Fibroblast of mammary gland (primary cell): ENCODE measurements at regions not wholly inside any gene's neighbourhood (a gene's known extent, or its start where the extent isn't known, plus 50 kb on each side); places are given as distances from the start of the nearest gene placed in this dataset.
A peak's percentile ranks its signal among the peaks of the same experiment; 100 is the strongest.
"Not testable (repeated sequence)": the region's sequence is repeated elsewhere in the genome, so short reads cannot be mapped to it uniquely, and the experiment has no call there.

Experiments used
- DNase-seq: peaks from one replicate; pipeline ENCODE4 v3.0.0-alpha.2; 2010; ENCODE audit warnings: low read depth
- H3K4me3 ChIP-seq: 2 replicates; pipeline ENCODE4 v1.5.1; 2011; ENCODE audit warnings: low read depth, mild to moderate bottlenecking, low read length, moderate library complexity; ENCODE audit not compliant: control insufficient read depth
- TF ChIP-seq, protein P1 (sequence below): conservative IDR thresholded peaks from 2 replicates; pipeline ENCODE4 v1.5.1; 2011; ENCODE audit warnings: low read depth, low read length, inconsistent platforms; ENCODE audit not compliant: control insufficient read depth, insufficient read depth

DNA sequence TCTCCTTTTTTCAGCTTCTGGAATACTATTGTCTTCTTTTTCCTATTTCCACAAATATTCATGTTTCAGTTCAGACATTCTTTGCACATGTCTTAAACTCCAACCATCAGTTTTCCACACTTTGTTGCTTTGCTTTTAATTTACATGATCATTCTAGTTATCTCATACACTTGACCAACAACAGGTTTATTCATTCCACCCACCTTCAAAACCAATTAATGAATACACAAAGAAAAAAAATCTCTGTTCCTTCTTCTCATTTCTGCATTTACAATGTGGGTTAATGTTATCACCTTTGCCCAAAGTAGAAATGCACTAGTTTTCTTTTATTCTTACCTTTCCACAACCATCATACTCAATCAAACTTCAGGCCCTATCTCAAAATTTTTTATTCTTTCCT is 216.7 kb downstream of the FRK start:
- TF ChIP-seq, protein P1, sequence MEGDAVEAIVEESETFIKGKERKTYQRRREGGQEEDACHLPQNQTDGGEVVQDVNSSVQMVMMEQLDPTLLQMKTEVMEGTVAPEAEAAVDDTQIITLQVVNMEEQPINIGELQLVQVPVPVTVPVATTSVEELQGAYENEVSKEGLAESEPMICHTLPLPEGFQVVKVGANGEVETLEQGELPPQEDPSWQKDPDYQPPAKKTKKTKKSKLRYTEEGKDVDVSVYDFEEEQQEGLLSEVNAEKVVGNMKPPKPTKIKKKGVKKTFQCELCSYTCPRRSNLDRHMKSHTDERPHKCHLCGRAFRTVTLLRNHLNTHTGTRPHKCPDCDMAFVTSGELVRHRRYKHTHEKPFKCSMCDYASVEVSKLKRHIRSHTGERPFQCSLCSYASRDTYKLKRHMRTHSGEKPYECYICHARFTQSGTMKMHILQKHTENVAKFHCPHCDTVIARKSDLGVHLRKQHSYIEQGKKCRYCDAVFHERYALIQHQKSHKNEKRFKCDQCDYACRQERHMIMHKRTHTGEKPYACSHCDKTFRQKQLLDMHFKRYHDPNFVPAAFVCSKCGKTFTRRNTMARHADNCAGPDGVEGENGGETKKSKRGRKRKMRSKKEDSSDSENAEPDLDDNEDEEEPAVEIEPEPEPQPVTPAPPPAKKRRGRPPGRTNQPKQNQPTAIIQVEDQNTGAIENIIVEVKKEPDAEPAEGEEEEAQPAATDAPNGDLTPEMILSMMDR = no peak
- no peak overlapping the region for H3K4me3 ChIP-seq
- no peak for DNase-seq

DNA sequence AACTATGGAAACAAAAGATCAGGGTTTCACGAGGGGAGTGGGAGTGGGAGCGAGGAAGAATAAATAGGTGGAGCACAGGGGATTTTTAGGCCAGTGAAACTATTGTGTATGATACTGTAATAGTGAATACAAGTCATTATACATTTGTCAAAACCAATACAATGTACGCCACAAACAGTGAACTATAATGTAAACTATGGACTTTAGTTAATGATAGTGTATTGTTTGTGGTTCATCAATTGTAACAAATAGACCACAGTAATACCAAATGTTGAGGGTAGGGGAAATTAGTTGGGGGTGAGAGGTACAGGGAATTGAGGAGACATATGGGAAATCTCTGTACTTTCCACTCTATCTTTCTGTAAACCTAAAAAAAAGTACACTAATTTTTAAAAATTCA is 218.4 kb downstream of the FRK start:
- DNase-seq = no peak
- TF ChIP-seq, protein P1 = no peak
- no peak overlapping the region for H3K4me3 ChIP-seq

DNA sequence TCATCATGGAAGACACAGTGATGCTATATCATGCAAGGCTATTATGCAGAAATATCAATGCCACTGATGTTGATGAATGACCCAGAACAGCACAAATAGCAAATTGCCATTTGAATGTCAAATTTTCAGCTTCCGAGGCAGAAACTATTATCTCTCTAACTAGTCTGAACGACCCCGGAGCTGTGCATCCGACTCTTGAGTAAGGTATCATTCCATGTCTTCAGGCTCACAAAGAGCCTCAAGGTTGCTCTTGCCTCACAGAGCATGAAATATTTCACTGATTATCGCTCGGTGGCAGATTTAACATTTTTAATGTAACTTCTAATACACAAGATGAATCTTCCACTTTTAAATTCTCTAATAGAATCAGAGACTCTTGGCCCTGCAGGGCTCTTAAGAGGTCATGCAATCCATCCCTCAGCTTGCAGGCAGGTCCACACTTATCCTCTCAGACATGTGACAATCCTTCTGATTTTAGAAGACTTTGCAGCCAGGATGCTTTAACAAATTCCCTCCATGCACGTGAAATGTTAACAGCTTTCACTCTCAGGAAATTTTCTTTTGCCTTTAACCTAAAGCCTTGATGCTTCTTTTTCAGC is 221.0 kb downstream of the FRK start:
- TF ChIP-seq, protein P1 = no peak
- no peak overlapping the region for H3K4me3 ChIP-seq
- DNase-seq = no peak

DNA sequence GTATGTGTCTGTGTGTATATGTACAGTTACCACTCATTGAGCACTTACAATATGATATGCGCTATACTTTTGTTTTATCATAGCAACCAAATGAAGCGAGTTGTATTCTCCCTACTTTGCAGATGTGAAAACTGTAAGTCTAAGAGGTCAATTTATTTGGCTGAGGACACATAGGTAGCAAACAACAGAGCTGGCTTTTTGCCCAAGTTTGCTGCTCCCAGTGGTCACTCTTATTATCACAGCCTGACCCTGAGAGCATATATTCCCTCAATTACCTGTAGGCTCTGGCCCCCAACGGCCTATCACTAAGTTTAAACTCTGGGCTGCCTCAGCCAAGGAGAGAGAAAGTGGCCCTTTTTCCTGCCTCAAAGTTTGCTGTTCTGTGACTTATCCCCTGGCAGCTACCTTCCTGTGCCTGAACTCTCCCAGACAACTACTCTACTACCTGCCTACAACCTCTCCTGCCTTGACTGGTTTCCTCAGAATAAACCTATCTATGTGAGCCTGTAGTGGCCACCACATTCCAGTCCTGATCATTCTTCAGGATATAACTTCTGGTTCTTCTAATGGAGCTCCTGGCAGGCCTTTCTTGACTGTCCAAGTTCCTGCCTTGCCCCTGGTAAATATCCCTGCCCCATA is 221.8 kb downstream of the FRK start:
- TF ChIP-seq, protein P1 = peak; percentile 55
- no peak overlapping the region for H3K4me3 ChIP-seq
- peak; percentile 46 for DNase-seq

DNA sequence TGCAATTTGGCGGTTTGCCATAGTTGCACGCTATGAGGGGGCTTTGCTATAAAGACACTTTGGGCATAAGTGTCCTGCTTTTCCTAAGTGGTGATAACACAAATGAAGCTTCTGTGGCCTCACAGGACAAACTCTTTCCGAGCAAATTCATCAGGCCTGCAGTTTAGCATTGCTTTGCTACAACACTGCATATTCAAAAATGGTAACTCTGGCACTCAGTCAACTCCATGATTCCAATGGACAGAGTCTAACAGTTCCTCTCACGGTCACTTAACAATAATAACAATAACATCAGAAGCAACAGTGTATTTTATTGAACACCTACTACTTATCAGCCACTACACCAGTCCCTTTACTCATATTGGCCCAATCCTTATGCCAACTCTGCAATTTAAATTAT is 222.5 kb downstream of the FRK start:
- no peak for DNase-seq
- TF ChIP-seq, protein P1 = no peak
- no peak overlapping the region for H3K4me3 ChIP-seq

DNA sequence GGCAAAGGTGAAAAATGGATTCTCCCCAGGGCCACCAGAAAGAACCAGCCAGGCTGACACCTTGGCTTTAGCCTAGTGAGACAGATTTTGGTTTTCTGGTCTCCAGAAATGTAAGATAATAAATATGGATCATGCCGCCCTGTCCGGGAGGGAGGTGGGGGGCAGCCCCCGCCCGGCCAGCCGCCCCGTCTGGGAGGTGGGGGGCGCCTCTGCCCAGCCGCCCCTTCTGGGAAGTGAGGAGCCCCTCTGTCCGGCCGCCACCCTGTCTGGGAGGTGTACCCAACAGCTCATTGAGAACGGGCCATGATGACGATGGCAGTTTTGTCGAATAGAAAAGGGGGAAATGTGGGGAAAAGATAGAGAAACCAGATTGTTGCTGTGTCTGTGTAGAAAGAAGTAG is 224.3 kb downstream of the FRK start:
- DNase-seq, H3K4me3 ChIP-seq: not testable (repeated sequence)

DNA sequence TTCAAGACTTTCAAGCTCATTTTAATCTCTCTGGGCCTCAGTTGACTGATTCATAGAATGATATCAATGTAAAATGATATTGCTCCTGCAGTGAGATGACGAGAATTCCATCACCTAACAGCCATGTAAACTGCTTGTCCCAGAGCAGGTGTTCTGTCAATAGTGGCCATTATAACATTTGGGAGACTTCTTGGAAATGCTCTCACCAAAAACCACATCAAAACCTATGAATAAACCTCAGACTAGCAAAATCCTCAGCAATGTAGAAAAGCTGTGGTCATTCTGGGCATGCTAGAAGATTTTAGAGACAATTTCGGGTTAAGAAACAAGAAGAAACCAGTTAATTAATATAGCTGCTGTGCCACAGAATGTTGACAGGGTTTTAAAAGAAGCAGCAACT is 225.4 kb downstream of the FRK start:
- TF ChIP-seq, protein P1 = no peak
- no peak for DNase-seq
- no peak overlapping the region for H3K4me3 ChIP-seq

DNA sequence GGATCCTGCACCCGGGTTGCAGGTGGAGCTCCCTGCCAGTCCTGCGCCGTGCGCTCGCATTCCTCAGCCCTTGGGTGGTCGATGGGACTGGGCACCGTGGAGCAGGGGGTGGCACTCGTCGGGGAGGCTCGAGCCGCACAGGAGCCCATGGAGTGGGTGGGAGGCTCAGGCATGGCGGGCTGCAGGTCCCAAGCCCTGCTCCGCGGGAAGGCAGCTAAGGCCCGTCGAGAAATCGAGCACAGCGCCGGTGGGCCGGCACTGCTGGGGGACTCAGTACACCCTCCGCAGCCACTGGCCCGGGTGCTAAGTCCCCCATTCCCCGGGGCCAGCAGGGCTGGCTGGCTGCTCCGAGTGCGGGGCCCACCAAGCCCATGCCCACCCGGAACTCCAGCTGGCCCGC is 226.1 kb downstream of the FRK start:
- not testable (repeated sequence) for DNase-seq, H3K4me3 ChIP-seq
